Right renal pelvis (tissue), 4 donors: ENCODE measurements at regions not wholly inside any gene's neighbourhood (a gene's known extent, or its start where the extent isn't known, plus 50 kb on each side); places are given as distances from the start of the nearest gene placed in this dataset.

ENCODE experiments used
- DNase-seq, 4 donors: peaks; one replicate each; pipeline ENCODE4 v3.0.0-alpha.2; 2013; ENCODE audit warnings: low read depth in 4 of 4, low spot score in 3 of 4, missing footprints in 1 of 4

GRCh38 chr3:170734043-170734734, 135.8 kb downstream of the RPL22L1 start:
- no peak for DNase-seq

GRCh38 chr3:170732660-170733245, 137.2 kb downstream of the RPL22L1 start:
- DNase-seq = no peak

- DNase-seq = no peak
Measured at GRCh38 chr3:170731281-170731680, 138.7 kb downstream of the RPL22L1 start.

GRCh38 chr3:170730071-170730812, 139.8 kb downstream of the RPL22L1 start:
- DNase-seq = no peak

DNA sequence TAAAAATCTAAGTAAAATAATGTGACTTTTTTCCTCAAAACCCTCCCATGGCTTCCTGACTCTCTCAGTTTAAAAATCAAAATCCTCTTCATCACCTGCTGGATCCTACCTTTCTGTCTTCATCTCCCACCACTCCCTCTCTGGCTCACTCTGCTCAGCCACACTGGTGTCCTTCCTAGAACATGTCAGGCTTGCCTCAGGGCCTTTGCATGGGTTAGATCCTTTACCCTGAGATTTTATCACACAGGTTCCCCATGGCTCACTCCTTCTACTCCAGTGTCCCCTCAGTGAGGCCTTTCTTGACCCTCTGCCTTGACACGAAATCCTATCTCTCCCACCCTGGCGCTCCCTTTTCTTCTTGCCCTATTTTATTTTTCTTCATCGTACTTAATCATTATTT, 141.8 kb downstream of the RPL22L1 start:
- DNase-seq = no peak

GRCh38 chr3:170727754-170728153, 141.9 kb upstream of the SLC7A14 start:
- DNase-seq = no peak

DNA sequence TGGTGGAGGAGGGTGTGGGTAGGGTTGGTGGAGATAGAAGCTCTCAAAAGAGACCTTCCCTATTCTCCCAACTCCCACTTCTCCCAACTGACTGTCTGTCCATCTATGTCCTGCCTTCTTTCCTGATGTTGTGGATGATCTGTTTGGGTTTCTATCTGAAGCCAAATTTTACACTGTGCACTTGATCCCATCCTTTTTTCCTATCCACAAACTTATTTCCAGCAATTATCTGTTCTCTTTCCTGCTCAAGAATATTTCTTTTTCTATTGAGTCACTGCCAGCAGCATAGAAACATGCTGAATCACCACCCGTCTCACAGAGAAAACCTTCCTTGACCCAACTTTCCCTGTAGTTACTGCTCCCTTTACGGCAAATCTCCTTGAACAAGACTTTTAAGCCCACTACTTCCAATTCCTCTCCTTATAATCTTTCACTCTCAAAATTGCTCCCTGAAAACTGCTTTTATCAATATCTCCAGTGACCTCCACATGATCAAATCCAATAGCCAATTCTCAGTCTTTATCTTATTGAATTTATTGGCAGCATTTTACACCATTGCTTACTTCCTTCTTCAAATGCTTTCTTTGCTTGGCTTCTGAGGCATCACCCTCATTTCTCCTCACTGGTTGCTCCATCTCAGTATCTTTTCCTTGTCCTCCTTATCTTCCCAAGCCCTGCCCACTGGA, 141.2 kb upstream of the SLC7A14 start:
- no peak for DNase-seq

DNA sequence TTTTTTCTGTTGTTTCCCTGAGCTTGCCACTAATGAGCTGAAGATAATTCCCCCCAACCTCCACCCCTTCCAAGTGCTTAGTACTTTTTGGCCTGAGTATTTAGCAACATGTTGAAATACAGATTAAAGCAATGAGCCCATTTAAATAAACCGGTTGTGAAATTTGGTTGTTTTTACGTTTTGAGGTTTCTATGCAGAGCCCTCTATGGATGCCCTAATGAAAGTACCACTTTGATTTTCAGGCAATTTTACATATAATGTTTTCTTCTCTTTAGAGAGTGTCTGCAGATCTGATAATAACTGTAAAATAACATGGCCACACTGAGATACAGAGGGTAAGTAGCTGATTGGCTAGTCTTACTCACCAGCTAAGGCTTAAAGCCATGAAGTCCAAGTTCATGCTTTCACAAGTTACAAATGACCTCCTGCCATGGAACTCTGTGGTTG, 139.4 kb upstream of the SLC7A14 start:
- DNase-seq = no peak

DNA sequence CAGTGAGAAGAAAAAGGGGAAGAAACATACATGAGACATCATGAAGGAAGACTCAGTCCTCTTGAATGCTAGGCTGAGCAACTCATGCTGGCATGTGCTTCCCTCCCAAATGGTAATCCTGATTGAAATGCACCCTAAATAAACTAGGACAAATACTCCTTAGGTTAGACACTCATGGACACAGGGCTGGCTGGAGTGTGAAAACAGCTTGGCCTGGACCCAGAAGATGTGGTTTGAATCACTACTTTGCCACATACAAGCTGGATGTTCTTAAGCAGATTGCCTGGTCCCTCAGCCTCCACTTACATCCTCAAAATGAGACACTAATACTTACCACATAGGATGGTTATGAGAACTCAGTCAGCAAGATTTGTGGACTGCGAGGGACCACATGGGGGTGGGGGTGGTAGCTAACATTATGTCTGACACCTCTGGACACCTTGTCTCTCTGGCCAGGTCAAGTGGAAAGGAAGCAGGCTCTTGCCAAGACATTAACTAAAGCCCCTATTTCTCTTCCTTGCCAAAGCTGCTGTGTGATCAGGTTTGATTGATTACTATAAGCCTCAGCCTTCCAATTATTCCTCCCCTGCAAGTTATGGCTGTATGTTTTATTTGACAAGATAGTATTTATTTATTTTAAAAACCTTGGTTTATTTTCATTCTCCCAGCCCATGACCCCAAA, 138.9 kb upstream of the SLC7A14 start:
- DNase-seq = no peak

- DNase-seq = peak in 1 of 4 donors; percentile 36
Measured at GRCh38 chr3:170723241-170723640, 137.4 kb upstream of the SLC7A14 start.

DNA sequence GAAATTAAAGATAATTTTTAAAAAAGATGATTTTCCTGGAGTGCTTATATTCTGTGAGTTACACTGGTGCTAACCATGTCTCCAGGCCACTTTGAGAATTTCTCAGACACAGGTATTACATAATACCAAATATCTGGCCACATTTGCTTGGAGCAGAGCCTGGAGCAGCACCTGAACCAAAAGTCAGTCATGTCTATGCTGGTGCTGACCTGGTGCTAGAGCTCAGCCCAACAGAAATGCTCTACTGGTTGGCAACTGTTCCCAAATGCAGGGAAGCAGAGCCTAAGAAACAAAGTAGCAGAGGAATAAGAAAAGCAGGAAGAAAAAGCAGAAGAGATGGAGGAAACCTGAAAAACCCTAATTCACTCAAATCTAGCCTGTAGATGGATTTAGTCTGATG, 135.7 kb upstream of the SLC7A14 start:
- no peak for DNase-seq

- no peak for DNase-seq
Measured at GRCh38 chr3:170719300-170719699, 133.4 kb upstream of the SLC7A14 start.

DNA sequence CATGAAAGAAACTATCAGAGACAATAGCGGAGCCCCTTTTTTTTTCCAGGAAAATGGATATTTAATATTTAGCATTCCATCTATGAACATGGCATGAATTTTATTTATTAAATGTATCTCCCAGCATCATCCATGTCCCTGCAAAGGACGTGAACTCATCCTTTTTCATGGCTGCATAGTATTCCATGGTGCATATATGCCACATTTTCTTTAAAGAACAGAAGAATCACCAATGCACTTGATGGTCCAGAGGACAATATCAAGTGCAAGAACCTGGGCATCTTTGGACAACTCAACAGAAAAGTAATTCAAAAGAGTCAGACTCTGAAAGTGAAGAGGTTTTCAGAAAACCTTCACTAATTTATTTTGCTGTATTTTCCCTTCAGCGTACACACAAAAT, 133.0 kb upstream of the SLC7A14 start:
- no peak for DNase-seq

DNA sequence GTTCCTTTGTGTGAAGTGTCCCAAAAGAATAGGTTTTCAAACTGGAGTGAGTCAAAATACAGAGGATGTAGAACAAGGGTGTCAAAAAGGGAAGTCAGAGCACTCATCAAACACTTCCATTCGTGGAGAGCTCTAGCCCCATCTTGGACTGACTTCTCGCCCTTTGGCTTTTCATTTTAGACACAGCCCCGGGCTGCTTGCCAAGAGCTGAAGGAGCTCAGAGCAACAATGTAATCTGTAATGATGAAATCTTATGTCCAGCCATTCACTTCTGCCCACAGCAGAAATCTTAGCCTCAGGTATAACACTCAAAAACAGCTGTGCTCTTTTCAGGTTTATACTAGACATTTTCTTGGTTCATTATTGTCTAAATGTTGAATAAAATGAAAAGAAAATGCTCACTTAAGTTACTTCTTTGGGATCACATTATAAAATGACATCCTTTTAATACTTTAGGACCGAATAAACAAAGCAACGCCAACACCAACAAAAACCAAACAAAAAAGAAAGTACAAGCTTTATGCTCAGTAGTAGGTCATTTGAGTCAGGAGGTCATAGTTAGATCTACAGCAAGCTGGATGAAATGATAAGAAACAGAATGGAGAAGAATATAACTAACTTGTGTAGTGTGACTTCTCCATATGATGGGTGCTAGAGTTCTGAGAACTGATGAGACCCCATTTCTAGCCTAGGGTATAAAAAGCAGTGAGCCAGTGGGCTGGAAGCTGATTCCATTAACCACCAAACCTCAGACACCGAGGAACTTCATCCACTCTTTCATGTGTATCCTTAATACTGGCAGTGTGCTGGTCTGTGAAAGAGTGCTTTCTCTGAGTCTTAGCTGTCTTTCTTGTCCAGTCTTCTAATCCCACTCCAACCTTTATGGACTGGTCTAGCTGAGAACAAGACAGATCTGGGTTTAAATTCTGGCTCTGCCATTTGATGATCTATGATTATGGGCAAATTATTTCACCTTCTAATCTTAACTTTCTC, 131.8 kb upstream of the SLC7A14 start:
- DNase-seq = no peak

GRCh38 chr3:170716172-170716805, 130.4 kb upstream of the SLC7A14 start:
- DNase-seq = no peak

- no peak for DNase-seq
Measured at GRCh38 chr3:170714562-170715535, 129.0 kb upstream of the SLC7A14 start.

- no peak for DNase-seq
Measured at GRCh38 chr3:170714122-170714521, 128.2 kb upstream of the SLC7A14 start.

DNA sequence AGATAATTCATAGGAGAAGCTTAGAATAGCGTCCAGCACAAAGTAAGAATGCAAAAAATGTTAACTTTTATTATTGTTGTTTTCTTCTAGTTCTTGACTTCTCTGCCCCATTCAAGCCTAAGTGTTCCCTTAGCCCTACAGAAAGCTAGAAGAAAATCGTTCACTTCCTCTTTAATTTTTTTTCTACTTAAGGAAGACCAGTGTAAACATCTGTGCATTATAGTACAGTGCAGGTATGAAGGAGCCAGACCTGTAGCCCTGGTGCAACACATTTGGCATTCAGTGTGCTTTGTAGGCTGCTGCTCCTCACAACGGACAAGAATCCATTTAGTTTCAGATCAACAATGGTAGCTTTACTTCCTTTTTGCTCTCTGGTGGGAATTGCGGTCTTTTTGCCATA, 127.8 kb upstream of the SLC7A14 start:
- no peak for DNase-seq
